HUES48 (cell line): ENCODE measurements at regions not wholly inside any gene's neighbourhood (a gene's known extent, or its start where the extent isn't known, plus 50 kb on each side); places are given as distances from the start of the nearest gene placed in this dataset.
"Not testable (repeated sequence)": the region's sequence is repeated elsewhere in the genome, so short reads cannot be mapped to it uniquely, and the experiment has no call there.

Source experiments
- H3K27ac ChIP-seq: one replicate; pipeline ENCODE4 v1.7.0; 2013; ENCODE audit warnings: low read depth, low read length, inconsistent platforms
- H3K27me3 ChIP-seq: 2 replicates; pipeline ENCODE4 v1.6.1; 2013; ENCODE audit warnings: mild to moderate bottlenecking, low read length; ENCODE audit not compliant: control insufficient read depth, insufficient read depth
- H3K36me3 ChIP-seq: 2 replicates; pipeline ENCODE4 v1.6.1; 2013; ENCODE audit warnings: low read length; ENCODE audit not compliant: control insufficient read depth, insufficient read depth
- H3K4me1 ChIP-seq: 2 replicates; pipeline ENCODE4 v1.6.1; 2013; ENCODE audit warnings: mild to moderate bottlenecking, low read length; ENCODE audit not compliant: control insufficient read depth, insufficient read depth
- H3K4me3 ChIP-seq: 2 replicates; pipeline ENCODE4 v1.5.1; 2013; ENCODE audit warnings: mild to moderate bottlenecking, low read depth, low read length
- H3K9ac ChIP-seq: 2 replicates; pipeline ENCODE4 v1.6.1; 2013; ENCODE audit warnings: mild to moderate bottlenecking, low read depth, low read length, moderate library complexity
- H3K9me3 ChIP-seq: 2 replicates; pipeline ENCODE4 v1.6.1; 2013; ENCODE audit warnings: low read length; ENCODE audit not compliant: control insufficient read depth, insufficient read depth

DNA sequence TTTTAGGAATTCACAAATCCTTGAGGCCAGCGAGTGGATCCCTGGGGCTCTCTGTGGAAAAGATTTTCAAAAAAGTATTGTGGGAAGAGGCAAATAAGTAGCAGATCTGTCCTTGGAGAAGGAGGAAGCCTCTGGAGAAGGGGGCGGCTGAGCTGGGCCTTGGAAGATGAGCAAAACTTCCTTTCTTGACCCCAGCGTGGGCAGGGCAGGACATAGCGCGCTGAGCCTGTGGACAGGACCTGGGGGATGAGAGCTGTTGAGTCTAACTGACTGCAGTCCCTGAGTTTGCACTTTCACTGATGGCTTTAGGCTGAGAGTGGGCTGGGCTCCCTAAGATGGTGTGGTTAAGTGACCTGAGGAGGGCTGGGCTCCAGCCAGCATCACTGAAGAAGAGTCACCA lies 170.2 kb upstream of the GALNT2 start:
- Histone ChIP-seq H3K27ac (no peak overlapping the region), H3K27me3 (no peaks in the 10 kb centered on the region), H3K9ac (no peak overlapping the region), H3K4me3 (no peak overlapping the region), H3K4me1 (no peaks in the 10 kb centered on the region), H3K9me3 (no peaks in the 10 kb centered on the region), H3K36me3 (no peaks in the 10 kb centered on the region)

- Histone ChIP-seq H3K27me3 (no peaks in the 10 kb centered on the region), H3K9ac (no peak overlapping the region), H3K36me3 (no peaks in the 10 kb centered on the region), H3K27ac (no peak overlapping the region), H3K4me3 (no peak overlapping the region), H3K4me1 (no peaks in the 10 kb centered on the region), H3K9me3 (no peaks in the 10 kb centered on the region)
Measured at GRCh38 chr1:229897501-229897900, 169.5 kb upstream of the GALNT2 start.

DNA sequence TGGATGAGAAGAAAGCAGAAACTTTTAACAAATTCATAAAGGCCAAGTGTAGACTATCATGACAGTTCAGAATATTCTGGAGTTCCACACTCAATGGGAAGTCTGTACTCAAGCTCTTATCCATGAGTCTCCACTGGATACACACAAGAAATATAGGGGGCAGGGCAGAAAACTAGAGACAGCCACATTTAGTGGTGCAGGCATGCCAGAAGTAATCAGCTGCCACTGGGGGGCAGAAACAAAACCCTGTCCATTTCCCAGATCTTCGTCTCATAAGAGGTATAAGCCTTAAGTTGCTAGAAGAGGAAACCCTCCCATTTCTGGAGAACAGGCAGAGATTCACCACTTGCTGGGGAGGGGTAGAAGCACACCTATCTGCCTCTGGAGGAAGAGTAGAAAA lies 166.8 kb upstream of the GALNT2 start:
- H3K4me1 ChIP-seq: peaks cover 7% of the 10 kb centered on the region
- H3K4me3 ChIP-seq: no peak overlapping the region
- no peak overlapping the region for H3K27ac ChIP-seq
- H3K36me3 ChIP-seq: no peaks in the 10 kb centered on the region
- H3K9me3 ChIP-seq: no peaks in the 10 kb centered on the region
- H3K27me3 ChIP-seq: no peaks in the 10 kb centered on the region
- no peak overlapping the region for H3K9ac ChIP-seq

DNA sequence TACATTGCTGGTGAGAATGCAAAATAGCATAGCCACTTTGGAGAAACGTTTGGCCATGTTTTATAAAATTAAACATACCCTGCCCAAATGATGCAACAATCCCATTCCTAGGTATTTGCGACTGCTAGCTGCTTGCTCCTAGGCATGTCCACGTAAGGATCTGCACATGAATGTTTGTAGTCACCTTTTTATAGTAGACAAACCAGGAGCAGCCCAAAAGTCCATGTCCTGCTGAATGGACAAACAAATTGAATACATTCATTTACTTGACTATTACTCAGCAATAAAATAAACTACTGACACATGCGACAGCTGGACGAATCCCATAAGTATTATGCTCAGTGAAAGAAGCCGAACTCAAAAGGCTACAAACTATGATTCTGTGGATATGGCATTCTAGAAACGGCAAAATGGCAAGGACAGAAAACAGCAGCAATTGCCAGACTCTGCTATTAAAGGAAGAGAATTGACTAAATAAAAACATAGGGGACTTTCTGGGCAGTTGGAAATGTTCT lies 161.9 kb upstream of the GALNT2 start:
- Histone ChIP-seq H3K27ac (no peak overlapping the region), H3K36me3 (no peaks in the 10 kb centered on the region), H3K9ac (no peak overlapping the region), H3K4me1 (peaks cover 7% of the 10 kb centered on the region), H3K9me3 (no peaks in the 10 kb centered on the region), H3K4me3 (no peak overlapping the region), H3K27me3 (no peaks in the 10 kb centered on the region)

GRCh38 chr1:229905652-229906051 lies 161.4 kb upstream of the GALNT2 start:
- Histone ChIP-seq H3K4me1 (peaks cover 7% of the 10 kb centered on the region), H3K27ac (no peak overlapping the region), H3K27me3 (no peaks in the 10 kb centered on the region), H3K36me3 (no peaks in the 10 kb centered on the region), H3K9ac (no peak overlapping the region), H3K9me3 (no peaks in the 10 kb centered on the region), H3K4me3 (no peak overlapping the region)

- Histone ChIP-seq H3K9ac (no peak overlapping the region), H3K27me3 (no peaks in the 10 kb centered on the region), H3K27ac (no peak overlapping the region), H3K36me3 (no peaks in the 10 kb centered on the region), H3K9me3 (no peaks in the 10 kb centered on the region), H3K4me3 (no peak overlapping the region), H3K4me1 (peaks cover 7% of the 10 kb centered on the region)
Measured at GRCh38 chr1:229907884-229908638, 159.0 kb upstream of the GALNT2 start.

GRCh38 chr1:229908689-229909088 lies 158.3 kb upstream of the GALNT2 start:
- H3K9ac ChIP-seq: no peak overlapping the region
- H3K9me3 ChIP-seq: no peaks in the 10 kb centered on the region
- no peaks in the 10 kb centered on the region for H3K27me3 ChIP-seq
- no peak overlapping the region for H3K27ac ChIP-seq
- no peak overlapping the region for H3K4me3 ChIP-seq
- H3K36me3 ChIP-seq: no peaks in the 10 kb centered on the region
- peaks cover 7% of the 10 kb centered on the region for H3K4me1 ChIP-seq

DNA sequence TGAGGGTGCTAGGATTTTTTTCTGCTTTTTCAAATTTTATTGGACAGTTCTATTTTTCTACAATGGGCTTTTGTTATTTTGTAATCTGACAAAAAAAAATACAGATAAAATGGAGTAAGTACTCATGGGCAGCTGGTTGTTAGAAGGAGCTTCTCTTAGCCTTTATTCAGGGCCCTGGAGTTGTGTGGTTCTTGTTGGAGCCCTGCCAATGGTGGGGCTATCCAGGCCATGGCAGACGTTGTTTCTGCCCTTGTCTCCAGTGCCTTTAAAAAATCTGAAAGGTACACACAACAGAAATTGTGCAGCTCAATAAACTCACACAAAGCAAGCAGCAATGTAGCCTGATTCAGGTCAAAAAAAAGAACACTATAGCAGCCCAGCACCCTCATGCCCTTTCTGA lies 153.5 kb upstream of the GALNT2 start:
- Histone ChIP-seq H3K9ac (no peak overlapping the region), H3K4me1 (no peaks in the 10 kb centered on the region), H3K9me3 (no peaks in the 10 kb centered on the region), H3K36me3 (no peaks in the 10 kb centered on the region), H3K27ac (no peak overlapping the region), H3K27me3 (no peaks in the 10 kb centered on the region), H3K4me3 (no peak overlapping the region)

- not testable (repeated sequence) for H3K9ac ChIP-seq, H3K27me3 ChIP-seq, H3K9me3 ChIP-seq, H3K27ac ChIP-seq, H3K4me1 ChIP-seq, H3K36me3 ChIP-seq, H3K4me3 ChIP-seq
Measured at GRCh38 chr1:229919488-229919887, 147.6 kb upstream of the GALNT2 start.

- Histone ChIP-seq H3K4me3 (no peak overlapping the region), H3K9me3 (no peaks in the 10 kb centered on the region)
Measured at GRCh38 chr1:229920683-229921082, 146.4 kb upstream of the GALNT2 start.

GRCh38 chr1:229922249-229922648 lies 144.8 kb upstream of the GALNT2 start:
- Histone ChIP-seq H3K4me1 (no peaks in the 10 kb centered on the region), H3K9me3 (no peaks in the 10 kb centered on the region), H3K27me3 (no peaks in the 10 kb centered on the region), H3K36me3 (no peaks in the 10 kb centered on the region), H3K9ac (no peak overlapping the region), H3K4me3 (no peak overlapping the region), H3K27ac (no peak overlapping the region)

More at GRCh38 chr1:229920683-229921082, 146.4 kb upstream of the GALNT2 start:
- H3K4me1 ChIP-seq: no peaks in the 10 kb centered on the region
- no peaks in the 10 kb centered on the region for H3K36me3 ChIP-seq
- H3K27ac ChIP-seq: no peak overlapping the region
- H3K27me3 ChIP-seq: no peaks in the 10 kb centered on the region
- H3K9ac ChIP-seq: no peak overlapping the region
